Muscle layer of colon (tissue), 2 donors: ENCODE measurements at regions not wholly inside any gene's neighbourhood (a gene's known extent, or its start where the extent isn't known, plus 50 kb on each side); places are given as distances from the start of the nearest gene placed in this dataset.
"Not testable (repeated sequence)": the region's sequence is repeated elsewhere in the genome, so short reads cannot be mapped to it uniquely, and the experiment has no call there.

Source experiments
- H3K27ac ChIP-seq: one replicate; pipeline ENCODE4 v1.7.0; 2013; ENCODE audit warnings: low read depth, mild to moderate bottlenecking, low read length, moderate library complexity
- H3K27me3 ChIP-seq, 2 donors: one replicate each; pipeline ENCODE4 v1.7.0; 2013; ENCODE audit warnings: low read length in 2 of 2, mild to moderate bottlenecking in 2 of 2; ENCODE audit not compliant: insufficient read depth in 2 of 2, control insufficient read depth in 1 of 2
- H3K36me3 ChIP-seq: one replicate; pipeline ENCODE4 v1.7.0; 2013; ENCODE audit warnings: mild to moderate bottlenecking, low read length; ENCODE audit not compliant: insufficient read depth
- H3K4me1 ChIP-seq: one replicate; pipeline ENCODE4 v1.7.0; 2013; ENCODE audit warnings: mild to moderate bottlenecking, low read length; ENCODE audit not compliant: insufficient read depth
- H3K4me3 ChIP-seq, 2 donors: one replicate each; pipeline ENCODE4 v1.7.0; 2013; ENCODE audit warnings: low read length in 2 of 2, low read depth in 1 of 2, mild to moderate bottlenecking in 1 of 2, moderate library complexity in 1 of 2
- H3K9ac ChIP-seq: one replicate; pipeline ENCODE4 v1.7.0; 2013; ENCODE audit warnings: low read length
- H3K9me3 ChIP-seq: one replicate; pipeline ENCODE4 v1.7.0; 2013; ENCODE audit warnings: mild to moderate bottlenecking, low read length
- donor health status: abdominal sarcoma.
- donor health status: Adenocarcinoma of cecum.

DNA sequence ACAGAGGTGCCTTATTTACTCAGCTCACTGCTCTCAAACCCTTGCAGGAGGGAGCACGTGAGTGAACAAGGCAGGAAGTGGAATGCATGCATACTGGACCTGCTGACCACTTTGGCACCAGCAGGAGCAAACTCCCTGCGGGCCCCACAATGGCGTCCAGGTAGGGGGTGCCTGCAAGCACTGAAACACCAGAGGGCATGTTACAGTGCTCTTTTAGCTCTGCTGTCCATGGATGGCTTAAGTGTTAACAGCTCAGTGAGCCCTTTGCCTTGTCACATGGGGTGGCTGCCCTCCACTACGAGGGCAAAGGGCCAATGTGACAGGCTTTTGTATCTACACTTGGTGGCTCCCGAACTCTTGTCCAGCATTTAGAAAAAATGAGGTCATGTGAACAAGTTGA is 199.5 kb upstream of the UGT8 start:
- H3K9ac ChIP-seq: no peak overlapping the region
- no peaks in the 10 kb centered on the region for H3K4me1 ChIP-seq
- no peaks in the 10 kb centered on the region for H3K27me3 ChIP-seq
- H3K4me3 ChIP-seq: no peak overlapping the region
- H3K9me3 ChIP-seq: no peaks in the 10 kb centered on the region
- H3K27ac ChIP-seq: no peak overlapping the region
- H3K36me3 ChIP-seq: no peaks in the 10 kb centered on the region

GRCh38 chr4:114400531-114400930 is 198.1 kb upstream of the UGT8 start:
- Histone ChIP-seq H3K27me3 (no peaks in the 10 kb centered on the region), H3K4me3 (no peak overlapping the region), H3K27ac (no peak overlapping the region), H3K4me1 (no peaks in the 10 kb centered on the region), H3K36me3 (no peaks in the 10 kb centered on the region), H3K9ac (no peak overlapping the region), H3K9me3 (no peaks in the 10 kb centered on the region)

DNA sequence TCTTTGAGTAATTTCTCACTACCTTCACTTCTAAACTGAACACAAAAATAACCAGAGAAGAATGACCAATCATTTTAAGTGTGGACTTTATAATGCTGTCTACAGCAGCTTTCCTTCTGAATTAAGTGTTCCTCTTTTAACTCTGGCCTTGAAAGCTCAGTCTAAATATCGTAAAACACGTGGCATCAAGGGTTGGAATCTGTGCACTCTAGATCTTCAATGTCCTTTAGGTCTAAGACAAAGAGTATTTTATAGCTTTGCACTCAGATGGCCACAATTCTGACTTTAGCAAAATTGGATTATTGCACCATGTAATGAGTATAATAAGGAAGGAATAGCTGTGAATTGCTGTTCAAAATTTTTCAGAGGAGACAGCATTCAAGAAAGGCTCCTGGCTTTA is 197.1 kb upstream of the UGT8 start:
- Histone ChIP-seq H3K9ac (no peak overlapping the region), H3K9me3 (no peaks in the 10 kb centered on the region), H3K36me3 (no peaks in the 10 kb centered on the region), H3K4me3 (no peak overlapping the region), H3K27ac (no peak overlapping the region), H3K4me1 (no peaks in the 10 kb centered on the region), H3K27me3 (no peaks in the 10 kb centered on the region)

GRCh38 chr4:114417214-114417613 is 181.4 kb upstream of the UGT8 start:
- H3K9me3 ChIP-seq: no peaks in the 10 kb centered on the region
- no peak overlapping the region for H3K27ac ChIP-seq
- no peak overlapping the region for H3K4me3 ChIP-seq
- no peaks in the 10 kb centered on the region for H3K27me3 ChIP-seq
- no peaks in the 10 kb centered on the region for H3K4me1 ChIP-seq
- no peak overlapping the region for H3K9ac ChIP-seq
- no peaks in the 10 kb centered on the region for H3K36me3 ChIP-seq

- H3K27me3 ChIP-seq: no peaks in the 10 kb centered on the region
- no peak overlapping the region for H3K27ac ChIP-seq
- no peaks in the 10 kb centered on the region for H3K36me3 ChIP-seq
- no peaks in the 10 kb centered on the region for H3K9me3 ChIP-seq
- no peaks in the 10 kb centered on the region for H3K4me1 ChIP-seq
- no peak overlapping the region for H3K4me3 ChIP-seq
- H3K9ac ChIP-seq: no peak overlapping the region
Observed at GRCh38 chr4:114420069-114420468, 178.5 kb upstream of the UGT8 start.

GRCh38 chr4:114423582-114423981 is 175.0 kb upstream of the UGT8 start:
- no peak overlapping the region for H3K27ac ChIP-seq
- H3K9me3 ChIP-seq: no peaks in the 10 kb centered on the region
- no peak overlapping the region for H3K9ac ChIP-seq
- no peak overlapping the region for H3K4me3 ChIP-seq
- no peaks in the 10 kb centered on the region for H3K4me1 ChIP-seq
- no peaks in the 10 kb centered on the region for H3K27me3 ChIP-seq
- no peaks in the 10 kb centered on the region for H3K36me3 ChIP-seq

GRCh38 chr4:114435116-114435515 is 163.5 kb upstream of the UGT8 start:
- H3K27me3 ChIP-seq: no peaks in the 10 kb centered on the region
- no peaks in the 10 kb centered on the region for H3K9me3 ChIP-seq
- no peak overlapping the region for H3K9ac ChIP-seq
- no peaks in the 10 kb centered on the region for H3K36me3 ChIP-seq
- H3K27ac ChIP-seq: no peak overlapping the region
- no peaks in the 10 kb centered on the region for H3K4me1 ChIP-seq
- no peak overlapping the region for H3K4me3 ChIP-seq

DNA sequence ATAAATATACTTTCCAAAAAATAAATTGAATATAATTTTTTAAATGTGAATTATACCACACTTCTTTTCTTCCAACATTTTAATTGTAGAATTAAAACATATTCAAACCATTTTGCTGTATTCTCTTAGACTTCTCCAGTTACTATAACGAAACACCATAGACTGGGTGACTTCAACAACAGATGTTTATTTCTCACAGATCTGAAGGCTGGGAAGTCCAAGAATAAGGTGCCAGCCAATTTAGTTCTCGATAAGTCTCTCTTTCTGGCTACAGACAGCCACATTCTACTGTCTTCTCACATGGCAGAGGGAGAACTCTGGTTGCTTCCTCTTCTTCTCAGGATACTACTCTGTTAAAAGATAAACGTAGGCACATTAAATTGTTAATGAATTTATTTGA is 155.8 kb upstream of the UGT8 start:
- Histone ChIP-seq H3K4me3 (no peak overlapping the region), H3K9me3 (no peaks in the 10 kb centered on the region), H3K27ac (no peak overlapping the region), H3K4me1 (no peaks in the 10 kb centered on the region), H3K27me3 (no peaks in the 10 kb centered on the region), H3K36me3 (no peaks in the 10 kb centered on the region), H3K9ac (no peak overlapping the region)

DNA sequence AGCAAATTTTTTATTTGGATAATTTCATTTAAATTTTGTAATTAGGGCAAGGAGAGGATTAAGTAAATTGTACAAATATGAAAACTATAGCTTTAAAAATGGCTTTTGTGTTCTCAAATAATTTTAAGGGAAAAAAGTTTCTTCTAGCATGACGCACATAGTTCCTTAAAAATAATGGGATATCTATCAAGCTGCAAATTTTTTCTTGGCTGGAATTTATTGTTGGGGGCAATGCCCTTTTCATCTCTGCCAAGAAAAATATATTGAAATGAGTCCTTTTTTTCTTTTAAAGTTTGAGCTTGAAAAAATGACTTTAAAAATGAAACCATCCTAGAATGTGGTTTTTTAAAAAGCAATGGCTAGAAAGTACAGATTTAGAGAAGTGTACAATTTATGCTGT is 154.4 kb upstream of the UGT8 start:
- Histone ChIP-seq H3K27me3 (no peaks in the 10 kb centered on the region), H3K4me1 (no peaks in the 10 kb centered on the region), H3K9ac (no peak overlapping the region), H3K36me3 (no peaks in the 10 kb centered on the region), H3K9me3 (no peaks in the 10 kb centered on the region), H3K27ac (no peak overlapping the region), H3K4me3 (no peak overlapping the region)

GRCh38 chr4:114447963-114448516 is 150.6 kb upstream of the UGT8 start:
- not testable (repeated sequence) for H3K4me1 ChIP-seq, H3K4me3 ChIP-seq, H3K27ac ChIP-seq, H3K27me3 ChIP-seq, H3K9ac ChIP-seq, H3K36me3 ChIP-seq, H3K9me3 ChIP-seq

DNA sequence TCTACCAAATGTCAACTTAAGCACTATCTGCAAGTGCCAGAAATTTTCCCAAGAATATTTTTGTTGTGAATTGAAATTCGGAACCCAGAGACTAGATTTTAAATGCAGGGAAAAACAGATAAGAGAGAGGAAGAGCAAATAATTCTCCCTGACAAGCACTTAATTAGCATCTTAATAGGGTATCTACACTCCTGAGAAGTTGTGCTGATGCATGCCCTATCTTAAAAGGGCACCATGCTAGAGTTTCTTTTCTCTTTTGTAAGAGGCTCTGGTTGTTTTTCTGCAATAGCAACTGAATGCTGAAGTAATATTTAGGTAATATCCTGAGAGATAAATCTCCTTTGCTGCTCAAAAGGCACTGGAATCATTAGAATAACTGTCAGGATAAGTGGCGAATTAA is 139.9 kb upstream of the UGT8 start:
- no peaks in the 10 kb centered on the region for H3K36me3 ChIP-seq
- no peak overlapping the region for H3K27ac ChIP-seq
- H3K9me3 ChIP-seq: no peaks in the 10 kb centered on the region
- H3K4me3 ChIP-seq: no peak overlapping the region
- no peaks in the 10 kb centered on the region for H3K4me1 ChIP-seq
- H3K9ac ChIP-seq: no peak overlapping the region
- H3K27me3 ChIP-seq: no peaks in the 10 kb centered on the region

GRCh38 chr4:114464726-114465272 is 133.8 kb upstream of the UGT8 start:
- no peak overlapping the region for H3K27ac ChIP-seq
- no peak overlapping the region for H3K4me3 ChIP-seq
- H3K9me3 ChIP-seq: no peaks in the 10 kb centered on the region
- H3K9ac ChIP-seq: no peak overlapping the region
- H3K4me1 ChIP-seq: no peaks in the 10 kb centered on the region
- no peaks in the 10 kb centered on the region for H3K27me3 ChIP-seq
- H3K36me3 ChIP-seq: no peaks in the 10 kb centered on the region
